OCI-LY1 (cell line): ENCODE measurements at regions not wholly inside any gene's neighbourhood (a gene's known extent, or its start where the extent isn't known, plus 50 kb on each side); places are given as distances from the start of the nearest gene placed in this dataset.

Experiments used
- EZH2 ChIP-seq: fragments of 200-600 bp; sonication (generic), shearing (Covaris generic); IDR thresholded peaks from 2 replicates; pipeline ENCODE4 v1.8.0; 2017; ENCODE audit warnings: borderline replicate concordance, mixed run types, mild to moderate bottlenecking, antibody characterized with exemption, low read length, moderate library complexity, mixed read lengths
- TF ChIP-seq, protein P1 (sequence below): fragments of 200-600 bp; sonication (generic), shearing (Covaris generic); IDR thresholded peaks from 2 replicates; pipeline ENCODE4 v1.5.1; 2017; ENCODE audit warnings: mild to moderate bottlenecking, antibody characterized with exemption, low read length, moderate library complexity, mixed read lengths

DNA sequence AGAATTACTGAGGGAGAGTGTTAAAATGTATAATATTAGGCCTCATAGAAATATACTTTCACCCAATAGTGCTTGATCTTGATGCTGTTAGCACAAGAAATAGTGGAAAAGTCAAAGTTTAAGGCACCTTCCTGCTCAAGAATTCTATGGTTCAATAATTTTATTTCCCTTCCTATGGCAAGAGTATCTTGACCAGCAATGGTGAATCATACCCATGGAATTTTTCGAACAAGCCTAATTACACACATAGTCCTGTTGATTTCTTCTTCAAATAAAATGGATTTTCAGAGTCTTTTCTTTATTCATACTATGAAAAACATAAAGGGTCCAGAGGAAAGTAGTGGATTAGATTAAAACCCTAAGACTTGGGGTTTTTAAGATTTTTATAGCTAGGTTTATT lies 810.6 kb downstream of the CDH11 start:
- TF ChIP-seq, protein P1, sequence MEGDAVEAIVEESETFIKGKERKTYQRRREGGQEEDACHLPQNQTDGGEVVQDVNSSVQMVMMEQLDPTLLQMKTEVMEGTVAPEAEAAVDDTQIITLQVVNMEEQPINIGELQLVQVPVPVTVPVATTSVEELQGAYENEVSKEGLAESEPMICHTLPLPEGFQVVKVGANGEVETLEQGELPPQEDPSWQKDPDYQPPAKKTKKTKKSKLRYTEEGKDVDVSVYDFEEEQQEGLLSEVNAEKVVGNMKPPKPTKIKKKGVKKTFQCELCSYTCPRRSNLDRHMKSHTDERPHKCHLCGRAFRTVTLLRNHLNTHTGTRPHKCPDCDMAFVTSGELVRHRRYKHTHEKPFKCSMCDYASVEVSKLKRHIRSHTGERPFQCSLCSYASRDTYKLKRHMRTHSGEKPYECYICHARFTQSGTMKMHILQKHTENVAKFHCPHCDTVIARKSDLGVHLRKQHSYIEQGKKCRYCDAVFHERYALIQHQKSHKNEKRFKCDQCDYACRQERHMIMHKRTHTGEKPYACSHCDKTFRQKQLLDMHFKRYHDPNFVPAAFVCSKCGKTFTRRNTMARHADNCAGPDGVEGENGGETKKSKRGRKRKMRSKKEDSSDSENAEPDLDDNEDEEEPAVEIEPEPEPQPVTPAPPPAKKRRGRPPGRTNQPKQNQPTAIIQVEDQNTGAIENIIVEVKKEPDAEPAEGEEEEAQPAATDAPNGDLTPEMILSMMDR = no peak
- no peak for TF ChIP-seq EZH2
